GM12878 (cell line): ENCODE measurements at regions not wholly inside any gene's neighbourhood (a gene's known extent, or its start where the extent isn't known, plus 50 kb on each side); places are given as distances from the start of the nearest gene placed in this dataset.
"Not testable (repeated sequence)": the region's sequence is repeated elsewhere in the genome, so short reads cannot be mapped to it uniquely, and the experiment has no call there.

Source experiments
- ATAC-seq: fragments of 200-7000 bp; cut with Tn5 transposase; 3 replicates; pipeline ENCODE4 v1.9.1; 2020; ENCODE audit warnings: mild to moderate bottlenecking, moderate library complexity
- BruUV-seq: library from RNA; stranded (reverse); fragments of 400-500 nt; replicated peaks from 2 replicates; lab custom pipeline; 2021; lab: Mats Ljungman, UMichigan
- CTCF ChIA-PET: fragments of 300-600 bp; sonication (Branson Sonifier 250); formaldehyde crosslinking; extraction: SDS; loops from one replicate; lab custom pipeline; 2021; ENCODE audit warnings: inconsistent platforms; lab: Yijun Ruan, JAX
- POLR2A ChIA-PET: fragments of 350-600 bp; formaldehyde crosslinking; extraction: SDS; loops from one replicate; lab custom pipeline; 2021; ENCODE audit warnings: inconsistent platforms; lab: Charles Lee
- RAD21 ChIA-PET: fragments of 300-600 bp; sonication (Branson Sonifier 250); formaldehyde crosslinking; loops from one replicate; lab custom pipeline; 2023; ENCODE audit warnings: antibody characterized with exemption; ENCODE audit not compliant: unreplicated experiment; lab: Charles Lee
- SMC1A ChIA-PET: fragments of 300-600 bp; sonication (Branson Sonifier 250); formaldehyde crosslinking; loops from one replicate; lab custom pipeline; 2023; ENCODE audit not compliant: unreplicated experiment, uncharacterized antibody; lab: Charles Lee
- DNase-seq: peaks from one replicate; pipeline ENCODE4 v3.0.0-alpha.2; 2011; ENCODE audit warnings: low read depth, low spot score
- FAIRE-seq: peaks from 3 replicates; lab custom pipeline; 2011; peaks lifted over from hg19 to GRCh38; lab: Jason Lieb, UNC
- H2AFZ ChIP-seq: 2 replicates; pipeline ENCODE4 v1.6.0; 2011; ENCODE audit warnings: low read depth, low read length, control low read depth; ENCODE audit not compliant: control insufficient read depth
- H3K27ac ChIP-seq: 2 replicates; pipeline ENCODE4 v1.5.1; 2011; ENCODE audit warnings: control low read depth; ENCODE audit not compliant: control insufficient read depth, insufficient read depth
- H3K27me3 ChIP-seq, 2 experiments: replicated peaks in 1 of 2; 2 replicates each; pipeline versions ENCODE4 v1.6.0 to v1.6.1; 2011; ENCODE audit warnings: low read length in 1 of 2; ENCODE audit not compliant: control insufficient read depth in 2 of 2, insufficient read depth in 2 of 2
- H3K36me3 ChIP-seq, 2 experiments: 2 replicates each; pipeline ENCODE4 v1.5.1; 2011; ENCODE audit warnings: low read length in 1 of 2; ENCODE audit not compliant: control insufficient read depth in 2 of 2, insufficient read depth in 2 of 2
- H3K4me1 ChIP-seq: 2 replicates; pipeline ENCODE4 v1.6.1; 2011; ENCODE audit warnings: mild to moderate bottlenecking, low read length, moderate library complexity, mixed read lengths; ENCODE audit not compliant: control insufficient read depth, insufficient read depth
- H3K4me2 ChIP-seq: 2 replicates; pipeline ENCODE4 v1.6.0; 2011; ENCODE audit warnings: control low read depth; ENCODE audit not compliant: control insufficient read depth, insufficient read depth
- H3K4me3 ChIP-seq: fragments of 200-600 bp; sonication (generic); 2 replicates; pipeline ENCODE4 v1.5.1; 2016
- H3K79me2 ChIP-seq: 2 replicates; pipeline ENCODE4 v1.6.0; 2011; ENCODE audit warnings: low read length; ENCODE audit not compliant: control insufficient read depth, insufficient read depth
- H3K9ac ChIP-seq: 2 replicates; pipeline ENCODE4 v1.8.0; 2011; ENCODE audit warnings: low read length, control low read depth, mixed read lengths; ENCODE audit not compliant: control insufficient read depth, insufficient read depth
- H3K9me3 ChIP-seq: replicated peaks from 3 replicates; pipeline ENCODE4 v1.5.1; 2011; ENCODE audit warnings: mild to moderate bottlenecking, low read length; ENCODE audit not compliant: control insufficient read depth, insufficient read depth
- H4K20me1 ChIP-seq: 2 replicates; pipeline ENCODE4 v1.6.0; 2011; ENCODE audit not compliant: control insufficient read depth, insufficient read depth
- GABPA ChIP-seq: IDR thresholded peaks from 2 replicates; pipeline ENCODE4 v1.6.1; 2014; ENCODE audit warnings: antibody characterized with exemption, low read depth, mild to moderate bottlenecking, inconsistent platforms
- KDM1A ChIP-seq: fragments of 200-600 bp; sonication (generic); IDR thresholded peaks from 2 replicates; pipeline ENCODE4 v1.6.1; 2016; ENCODE audit warnings: borderline replicate concordance
- MYB ChIP-seq: fragments of 150-350 bp; IDR thresholded peaks from 2 replicates; pipeline ENCODE4 v1.6.1; 2014; ENCODE audit warnings: mild to moderate bottlenecking, low read depth, low read length, borderline replicate concordance
- NR2C1 ChIP-seq: fragments of 450-650 bp; IDR thresholded peaks from 2 replicates; pipeline ENCODE4 v1.6.1; 2017; ENCODE audit warnings: antibody characterized with exemption, mild to moderate bottlenecking, moderate library complexity
- NR2C2 ChIP-seq: IDR thresholded peaks from 2 replicates; pipeline ENCODE4 v1.6.1; 2011; ENCODE audit warnings: borderline replicate concordance, low read depth; ENCODE audit not compliant: control insufficient read depth, insufficient read length
- POLR2AphosphoS5 ChIP-seq: IDR thresholded peaks from 2 replicates; pipeline ENCODE4 v1.6.1; 2011; ENCODE audit warnings: mild to moderate bottlenecking, low read length, inconsistent platforms
- RAD21 ChIP-seq: IDR thresholded peaks from 2 replicates; pipeline ENCODE4 v1.6.1; 2011; ENCODE audit warnings: mild to moderate bottlenecking, low read depth, low read length, moderate library complexity; ENCODE audit not compliant: insufficient read depth
- SUPT20H ChIP-seq: IDR thresholded peaks from 2 replicates; pipeline ENCODE4 v1.6.1; 2011; ENCODE audit warnings: low read depth, mild to moderate bottlenecking, low read length, moderate library complexity, borderline replicate concordance; ENCODE audit not compliant: control insufficient read depth
- ZZZ3 ChIP-seq: IDR thresholded peaks from 2 replicates; pipeline ENCODE4 v1.6.1; 2011; ENCODE audit warnings: low read depth; ENCODE audit not compliant: control insufficient read depth, insufficient read length
- WGBS: methylation state at CpG from one replicate; pipeline ENCODE4 v1.1.6; 2016; ENCODE audit warnings: low lambda C conversion rate; ENCODE audit not compliant: insufficient replicate concordance, insufficient coverage; ENCODE audit errors: missing lambda C conversion rate; 5-methylcytosine and 5-hydroxymethylcytosine counted together
- in situ Hi-C: fragments of 300-500 bp; cut with MboI; formaldehyde crosslinking; loops from 9 replicates; pipeline ENCODE4 v1.14.3; 2018; ENCODE audit warnings: mixed read lengths
- intact Hi-C: fragments of 100-400 bp; cut with micrococcal nuclease; formaldehyde crosslinking; loops from one replicate; pipeline ENCODE4 v1.14.2; 2022; ENCODE audit not compliant: unreplicated experiment
- TF ChIP-seq, protein P1 (sequence below): fragments of 450-650 bp; IDR thresholded peaks from 2 replicates; pipeline ENCODE4 v1.6.1; 2016; ENCODE audit warnings: mild to moderate bottlenecking, moderate library complexity, borderline replicate concordance
- TF ChIP-seq, protein P2 (sequence below): IDR thresholded peaks from 2 replicates; pipeline ENCODE4 v1.6.1; 2011; ENCODE audit warnings: low read depth, low read length, improper control_type of control experiment, borderline replicate concordance

DNA sequence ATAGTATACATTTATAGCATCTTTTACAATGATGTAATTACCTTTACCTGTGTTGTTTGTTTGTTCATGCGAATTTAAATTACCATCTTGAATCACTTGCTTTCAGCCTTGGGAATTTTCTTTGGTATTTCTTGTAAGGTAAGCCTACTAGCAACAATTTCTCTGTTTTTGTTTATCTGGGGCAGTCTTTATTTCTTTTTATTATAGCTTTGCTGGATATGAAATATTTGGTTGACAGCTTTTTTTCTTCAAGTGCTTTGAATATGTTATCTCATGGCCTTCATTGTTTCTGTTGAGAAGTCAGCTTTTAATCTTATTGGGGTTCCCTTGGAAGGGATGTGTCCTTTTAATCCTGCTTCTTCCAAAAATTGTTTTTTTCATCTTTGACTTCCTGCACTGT, 292.8 kb upstream of the EDA2R start:
- RAD21 ChIA-PET = no interaction called here

DNA sequence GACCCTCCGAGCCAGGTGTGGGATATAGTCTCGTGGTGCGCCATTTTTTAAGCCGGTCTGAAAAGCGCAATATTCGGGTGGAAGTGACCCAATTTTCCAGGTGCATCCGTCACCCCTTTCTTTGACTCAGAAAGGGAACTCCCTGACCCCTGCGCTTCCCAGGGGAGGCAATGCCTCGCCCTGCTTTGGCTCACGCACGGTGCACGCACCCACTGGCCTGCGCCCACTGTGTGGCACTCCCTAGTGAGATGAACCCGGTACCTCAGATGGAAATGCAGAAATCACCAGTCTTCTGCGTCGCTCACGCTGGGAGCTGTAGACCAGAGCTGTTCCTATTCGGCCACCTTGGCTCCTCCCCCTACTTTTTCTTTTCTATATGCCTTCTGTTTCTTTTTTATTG, 291.6 kb upstream of the EDA2R start:
- in situ Hi-C loops, RAD21 ChIA-PET: not testable (repeated sequence)
- 59% methylated on average over 15 of the region's 18 CpGs for WGBS

More for the DNA sequence above, 292.8 kb upstream of the EDA2R start:
- Histone ChIP-seq H4K20me1 (no peaks in the 10 kb centered on the region), H3K79me2 (no peaks in the 10 kb centered on the region), H3K4me1 (no peaks in the 10 kb centered on the region), H3K27me3 (no peaks in the 10 kb centered on the region), H3K9me3 (no peaks in the 10 kb centered on the region)
- BruUV-seq = no TSS peak
- DNase-seq (no peak), FAIRE-seq (no peak), ATAC-seq (no peak)
- SMC1A ChIA-PET = no interaction called here
- 40% methylated on average over 1 of the region's 1 CpG for WGBS
- in situ Hi-C loops = no loop called here
- TF ChIP-seq ZZZ3 = no peak
- no peak for TF ChIP-seq RAD21
- no peak for TF ChIP-seq NR2C2
- no peak for TF ChIP-seq GABPA
- no peak for TF ChIP-seq NR2C1
- no peak for TF ChIP-seq KDM1A
- TF ChIP-seq, protein P1, sequence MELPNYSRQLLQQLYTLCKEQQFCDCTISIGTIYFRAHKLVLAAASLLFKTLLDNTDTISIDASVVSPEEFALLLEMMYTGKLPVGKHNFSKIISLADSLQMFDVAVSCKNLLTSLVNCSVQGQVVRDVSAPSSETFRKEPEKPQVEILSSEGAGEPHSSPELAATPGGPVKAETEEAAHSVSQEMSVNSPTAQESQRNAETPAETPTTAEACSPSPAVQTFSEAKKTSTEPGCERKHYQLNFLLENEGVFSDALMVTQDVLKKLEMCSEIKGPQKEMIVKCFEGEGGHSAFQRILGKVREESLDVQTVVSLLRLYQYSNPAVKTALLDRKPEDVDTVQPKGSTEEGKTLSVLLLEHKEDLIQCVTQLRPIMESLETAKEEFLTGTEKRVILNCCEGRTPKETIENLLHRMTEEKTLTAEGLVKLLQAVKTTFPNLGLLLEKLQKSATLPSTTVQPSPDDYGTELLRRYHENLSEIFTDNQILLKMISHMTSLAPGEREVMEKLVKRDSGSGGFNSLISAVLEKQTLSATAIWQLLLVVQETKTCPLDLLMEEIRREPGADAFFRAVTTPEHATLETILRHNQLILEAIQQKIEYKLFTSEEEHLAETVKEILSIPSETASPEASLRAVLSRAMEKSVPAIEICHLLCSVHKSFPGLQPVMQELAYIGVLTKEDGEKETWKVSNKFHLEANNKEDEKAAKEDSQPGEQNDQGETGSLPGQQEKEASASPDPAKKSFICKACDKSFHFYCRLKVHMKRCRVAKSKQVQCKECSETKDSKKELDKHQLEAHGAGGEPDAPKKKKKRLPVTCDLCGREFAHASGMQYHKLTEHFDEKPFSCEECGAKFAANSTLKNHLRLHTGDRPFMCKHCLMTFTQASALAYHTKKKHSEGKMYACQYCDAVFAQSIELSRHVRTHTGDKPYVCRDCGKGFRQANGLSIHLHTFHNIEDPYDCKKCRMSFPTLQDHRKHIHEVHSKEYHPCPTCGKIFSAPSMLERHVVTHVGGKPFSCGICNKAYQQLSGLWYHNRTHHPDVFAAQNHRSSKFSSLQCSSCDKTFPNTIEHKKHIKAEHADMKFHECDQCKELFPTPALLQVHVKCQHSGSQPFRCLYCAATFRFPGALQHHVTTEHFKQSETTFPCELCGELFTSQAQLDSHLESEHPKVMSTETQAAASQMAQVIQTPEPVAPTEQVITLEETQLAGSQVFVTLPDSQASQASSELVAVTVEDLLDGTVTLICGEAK = no peak
- TF ChIP-seq, protein P2, sequence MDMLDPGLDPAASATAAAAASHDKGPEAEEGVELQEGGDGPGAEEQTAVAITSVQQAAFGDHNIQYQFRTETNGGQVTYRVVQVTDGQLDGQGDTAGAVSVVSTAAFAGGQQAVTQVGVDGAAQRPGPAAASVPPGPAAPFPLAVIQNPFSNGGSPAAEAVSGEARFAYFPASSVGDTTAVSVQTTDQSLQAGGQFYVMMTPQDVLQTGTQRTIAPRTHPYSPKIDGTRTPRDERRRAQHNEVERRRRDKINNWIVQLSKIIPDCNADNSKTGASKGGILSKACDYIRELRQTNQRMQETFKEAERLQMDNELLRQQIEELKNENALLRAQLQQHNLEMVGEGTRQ = no peak
- no peak for TF ChIP-seq POLR2AphosphoS5
- TF ChIP-seq MYB = no peak
- TF ChIP-seq SUPT20H = no peak
- TF ChIP-seq, all 136 proteins: peak for 0
- Histone ChIP-seq H3K27ac (no peak overlapping the region), H2AFZ (no peak overlapping the region), H3K36me3 (no peaks in the 10 kb centered on the region), H3K9ac (no peak overlapping the region), H3K4me3 (no peak overlapping the region), H3K4me2 (no peak overlapping the region)
- CTCF ChIA-PET = interaction anchor here (1.2 kb wide), 1 partner anchor 10 kb away, joined by 3 read pairs; no protein-coding TSS in a partner anchor
- POLR2A ChIA-PET = no interaction called here
- intact Hi-C loops = no loop called here

More for the DNA sequence above, 291.6 kb upstream of the EDA2R start:
- H3K4me2 ChIP-seq, ATAC-seq, CTCF ChIA-PET, H3K79me2 ChIP-seq, H4K20me1 ChIP-seq, H3K9me3 ChIP-seq, H3K36me3 ChIP-seq, H2AFZ ChIP-seq, FAIRE-seq, BruUV-seq, DNase-seq, intact Hi-C loops, H3K9ac ChIP-seq, POLR2A ChIA-PET, H3K27me3 ChIP-seq, H3K27ac ChIP-seq, H3K4me3 ChIP-seq, H3K4me1 ChIP-seq, SMC1A ChIA-PET: not testable (repeated sequence)
